HCT116 (cell line): ENCODE measurements at regions not wholly inside any gene's neighbourhood (a gene's known extent, or its start where the extent isn't known, plus 50 kb on each side); places are given as distances from the start of the nearest gene placed in this dataset.
"Not testable (repeated sequence)": the region's sequence is repeated elsewhere in the genome, so short reads cannot be mapped to it uniquely, and the experiment has no call there.

Source experiments
- ATAC-seq: fragments of 200-7000 bp; cut with Tn5 transposase; 2 replicates; pipeline ENCODE4 v1.9.1; 2020; ENCODE audit warnings: mild to moderate bottlenecking, moderate library complexity
- BruUV-seq: library from RNA; stranded (reverse); fragments of 400-500 nt; replicated peaks from 2 replicates; lab custom pipeline; 2021; lab: Mats Ljungman, UMichigan
- CTCF ChIA-PET: fragments of 300-600 bp; sonication (Branson Sonifier 250); formaldehyde crosslinking; loops from one replicate; lab custom pipeline; 2021; ENCODE audit warnings: antibody characterized with exemption; lab: Charles Lee
- POLR2A ChIA-PET: fragments of 300-600, 350-600 bp; sonication (Branson Sonifier 250); formaldehyde crosslinking; loops from one replicate; lab custom pipeline; 2021; ENCODE audit warnings: antibody characterized with exemption; lab: Charles Lee
- RAD21 ChIA-PET, 2 experiments: fragments of 300-600 bp; sonication (Branson Sonifier 250); formaldehyde crosslinking; loops; one replicate each; lab custom pipeline; 2023; ENCODE audit warnings: low total read pairs in 2 of 2; ENCODE audit not compliant: uncharacterized antibody in 2 of 2, unreplicated experiment in 2 of 2, low non-redundant PET in 1 of 2; lab: Charles Lee
- DNase-seq: peaks from one replicate; pipeline ENCODE4 v3.0.0-alpha.2; 2010; ENCODE audit warnings: low read depth, low spot score
- H2AFZ ChIP-seq: fragments of 200-600 bp; shearing (Covaris generic), sonication (generic); 2 replicates; pipeline ENCODE4 v1.6.1; 2017; ENCODE audit warnings: low read depth, mixed run types, mixed read lengths, antibody characterized with exemption, low read length; ENCODE audit not compliant: poor library complexity, severe bottlenecking
- H3K27ac ChIP-seq: 2 replicates; pipeline ENCODE4 v1.5.1; 2012; ENCODE audit warnings: low read depth, low read length
- H3K27me3 ChIP-seq: fragments of 200-600 bp; sonication (generic); 2 replicates; pipeline ENCODE4 v1.6.1; 2016; ENCODE audit warnings: mixed run types, low read length, mixed read lengths; ENCODE audit not compliant: insufficient read depth
- H3K36me3 ChIP-seq, 2 experiments: fragments of 200-500 bp in 1 of 2; fragments of 200-600 bp in 1 of 2; sonication (Bioruptor generic) in 1 of 2; sonication (generic) in 1 of 2; 2 replicates each; pipeline versions ENCODE4 v1.5.1 to v1.6.1; 2014 to 2016; ENCODE audit warnings: low read length in 2 of 2, inconsistent platforms in 1 of 2, mixed read lengths in 1 of 2, mixed run types in 1 of 2; ENCODE audit not compliant: insufficient read depth in 2 of 2, control insufficient read depth in 1 of 2
- H3K4me1 ChIP-seq, 2 experiments: fragments of 200-600 bp in 1 of 2; sonication (generic) in 1 of 2; 2 replicates each; pipeline versions ENCODE4 v1.5.1 to v1.6.1; 2012 to 2017; ENCODE audit warnings: low read length in 2 of 2, inconsistent platforms in 1 of 2, mild to moderate bottlenecking in 1 of 2, mixed read lengths in 1 of 2, mixed run types in 1 of 2, moderate library complexity in 1 of 2; ENCODE audit not compliant: insufficient read depth in 2 of 2, control insufficient read depth in 1 of 2
- H3K4me2 ChIP-seq: fragments of 200-600 bp; sonication (generic); 2 replicates; pipeline ENCODE4 v1.6.1; 2017; ENCODE audit warnings: mixed run types, low read length, mixed read lengths
- H3K4me3 ChIP-seq, 2 experiments: fragments of 200-600 bp in 1 of 2; sonication (generic) in 1 of 2; replicated peaks in 1 of 2; 2 replicates each; pipeline ENCODE4 v1.5.1; 2011 to 2016; ENCODE audit warnings: low read length in 2 of 2, control low read depth in 1 of 2, low read depth in 1 of 2, mild to moderate bottlenecking in 1 of 2, mixed read lengths in 1 of 2, mixed run types in 1 of 2
- H3K79me2 ChIP-seq: fragments of 200-600 bp; sonication (generic); 2 replicates; pipeline ENCODE4 v1.6.1; 2017; ENCODE audit warnings: mild to moderate bottlenecking, mixed run types, low read length, moderate library complexity, mixed read lengths; ENCODE audit not compliant: insufficient read depth
- H3K9ac ChIP-seq: fragments of 200-600 bp; sonication (generic); 2 replicates; pipeline ENCODE4 v1.6.1; 2016; ENCODE audit warnings: low read length, mixed read lengths
- H3K9me2 ChIP-seq: fragments of 200-600 bp; sonication (generic), shearing (Covaris generic); 2 replicates; pipeline ENCODE4 v1.6.1; 2017; ENCODE audit warnings: mixed run types, mild to moderate bottlenecking, moderate library complexity; ENCODE audit not compliant: insufficient read depth
- H3K9me3 ChIP-seq, 2 experiments: fragments of 200-500 bp in 1 of 2; fragments of 200-600 bp in 1 of 2; sonication (Bioruptor generic) in 1 of 2; sonication (generic) in 1 of 2; 2 replicates each; pipeline ENCODE4 v1.6.1; 2014 to 2017; ENCODE audit warnings: low read length in 2 of 2, mixed read lengths in 2 of 2, inconsistent platforms in 1 of 2, low read depth in 1 of 2, mild to moderate bottlenecking in 1 of 2, mixed run types in 1 of 2, moderate library complexity in 1 of 2; ENCODE audit not compliant: control insufficient read depth in 1 of 2, insufficient read depth in 1 of 2
- H4K20me1 ChIP-seq: fragments of 200-600 bp; sonication (generic), shearing (Covaris generic); 2 replicates; pipeline ENCODE4 v1.6.1; 2017; ENCODE audit warnings: mixed run types, mild to moderate bottlenecking, moderate library complexity; ENCODE audit not compliant: insufficient read depth
- CBX3 ChIP-seq: IDR thresholded peaks from 2 replicates; pipeline ENCODE4 v1.6.1; 2012; ENCODE audit warnings: low read depth
- EZH2 ChIP-seq: fragments of 200-600 bp; sonication (generic); IDR thresholded peaks from 2 replicates; pipeline ENCODE4 v1.6.1; 2017; ENCODE audit warnings: antibody characterized with exemption, mixed run types
- FOSL1 ChIP-seq: IDR thresholded peaks from 2 replicates; pipeline ENCODE4 v1.6.1; 2012; ENCODE audit warnings: low read depth
- POLR2A ChIP-seq: IDR thresholded peaks from 2 replicates; pipeline ENCODE4 v1.7.0; 2011; ENCODE audit warnings: borderline replicate concordance; ENCODE audit not compliant: insufficient read depth, insufficient read length; ENCODE audit errors: extremely low read depth
- POLR2AphosphoS5 ChIP-seq: IDR thresholded peaks from 2 replicates; pipeline ENCODE4 v1.6.1; 2011; ENCODE audit warnings: mild to moderate bottlenecking, low read depth, low read length, moderate library complexity
- RAD21 ChIP-seq: IDR thresholded peaks from 2 replicates; pipeline ENCODE4 v1.6.1; 2012; ENCODE audit warnings: low read depth, mild to moderate bottlenecking
- SIN3A ChIP-seq: IDR thresholded peaks from 2 replicates; pipeline ENCODE4 v1.6.1; 2012; ENCODE audit warnings: low read depth
- SRF ChIP-seq: IDR thresholded peaks from 2 replicates; pipeline ENCODE4 v1.6.1; 2012; ENCODE audit warnings: low read depth
- YY1 ChIP-seq: IDR thresholded peaks from 2 replicates; pipeline ENCODE4 v1.6.1; 2011; ENCODE audit warnings: low read length, low read depth, moderate library complexity, mild to moderate bottlenecking; ENCODE audit not compliant: insufficient replicate concordance; ENCODE audit errors: extremely low read depth
- ZBTB33 ChIP-seq: IDR thresholded peaks from 2 replicates; pipeline ENCODE4 v1.6.1; 2011; ENCODE audit warnings: mild to moderate bottlenecking, low read length, moderate library complexity; ENCODE audit not compliant: insufficient replicate concordance; ENCODE audit errors: extremely low read depth
- ZFX ChIP-seq: fragments of 450-650 bp; IDR thresholded peaks from 2 replicates; pipeline ENCODE4 v1.6.1; 2017
- intact Hi-C: fragments of 100-400 bp; cut with micrococcal nuclease; formaldehyde crosslinking; loops from 2 replicates; pipeline ENCODE4 v1.10.0; 2022
- TF ChIP-seq, protein P1 (sequence below): IDR thresholded peaks from 2 replicates; pipeline ENCODE4 v1.6.1; 2012
- TF ChIP-seq, protein P2 (sequence below): IDR thresholded peaks from 2 replicates; pipeline ENCODE4 v1.6.1; 2012
- TF ChIP-seq, protein P3 (sequence below), 3 experiments: fragments of 200-600 bp in 1 of 3; sonication (generic) in 1 of 3; IDR thresholded peaks in 2 of 3; conservative IDR thresholded peaks in 1 of 3; 2 replicates each; pipeline ENCODE4 v1.5.1; 2012 to 2017; ENCODE audit warnings: low read depth in 2 of 3, low read length in 2 of 3, antibody characterized with exemption in 1 of 3, borderline replicate concordance in 1 of 3, control low read depth in 1 of 3, mild to moderate bottlenecking in 1 of 3, mixed read lengths in 1 of 3, mixed run types in 1 of 3, moderate library complexity in 1 of 3; ENCODE audit not compliant: insufficient read depth in 1 of 3

- no peak for TF ChIP-seq SRF
- TF ChIP-seq SIN3A = no peak
- no peak for TF ChIP-seq EZH2
- TF ChIP-seq, protein P1, sequence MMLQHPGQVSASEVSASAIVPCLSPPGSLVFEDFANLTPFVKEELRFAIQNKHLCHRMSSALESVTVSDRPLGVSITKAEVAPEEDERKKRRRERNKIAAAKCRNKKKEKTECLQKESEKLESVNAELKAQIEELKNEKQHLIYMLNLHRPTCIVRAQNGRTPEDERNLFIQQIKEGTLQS = no peak
- no peak for TF ChIP-seq POLR2AphosphoS5
- no peak for TF ChIP-seq ZFX
- TF ChIP-seq, protein P2, sequence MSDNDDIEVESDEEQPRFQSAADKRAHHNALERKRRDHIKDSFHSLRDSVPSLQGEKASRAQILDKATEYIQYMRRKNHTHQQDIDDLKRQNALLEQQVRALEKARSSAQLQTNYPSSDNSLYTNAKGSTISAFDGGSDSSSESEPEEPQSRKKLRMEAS = no peak
- TF ChIP-seq, protein P3, sequence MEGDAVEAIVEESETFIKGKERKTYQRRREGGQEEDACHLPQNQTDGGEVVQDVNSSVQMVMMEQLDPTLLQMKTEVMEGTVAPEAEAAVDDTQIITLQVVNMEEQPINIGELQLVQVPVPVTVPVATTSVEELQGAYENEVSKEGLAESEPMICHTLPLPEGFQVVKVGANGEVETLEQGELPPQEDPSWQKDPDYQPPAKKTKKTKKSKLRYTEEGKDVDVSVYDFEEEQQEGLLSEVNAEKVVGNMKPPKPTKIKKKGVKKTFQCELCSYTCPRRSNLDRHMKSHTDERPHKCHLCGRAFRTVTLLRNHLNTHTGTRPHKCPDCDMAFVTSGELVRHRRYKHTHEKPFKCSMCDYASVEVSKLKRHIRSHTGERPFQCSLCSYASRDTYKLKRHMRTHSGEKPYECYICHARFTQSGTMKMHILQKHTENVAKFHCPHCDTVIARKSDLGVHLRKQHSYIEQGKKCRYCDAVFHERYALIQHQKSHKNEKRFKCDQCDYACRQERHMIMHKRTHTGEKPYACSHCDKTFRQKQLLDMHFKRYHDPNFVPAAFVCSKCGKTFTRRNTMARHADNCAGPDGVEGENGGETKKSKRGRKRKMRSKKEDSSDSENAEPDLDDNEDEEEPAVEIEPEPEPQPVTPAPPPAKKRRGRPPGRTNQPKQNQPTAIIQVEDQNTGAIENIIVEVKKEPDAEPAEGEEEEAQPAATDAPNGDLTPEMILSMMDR (IDR thresholded peaks at IDR 0.05 in 2 of 3, conservative IDR thresholded peaks at IDR 0.05 in 1 of 3; ENCODE audit: borderline replicate concordance in 1 of 3, insufficient read depth in 1 of 3, low read depth in 2 of 3, low read length in 2 of 3) = no peak
- no peak for TF ChIP-seq ZBTB33
- no peak for TF ChIP-seq CBX3
- TF ChIP-seq RAD21 = no peak
- no peak for TF ChIP-seq POLR2A
- TF ChIP-seq YY1 = no peak
- no peak for TF ChIP-seq FOSL1
- Histone ChIP-seq H4K20me1 (no peaks in the 10 kb centered on the region), H3K27ac (no peak overlapping the region), H2AFZ (no peak overlapping the region), H3K79me2 (no peaks in the 10 kb centered on the region), H3K4me1 (no peaks in the 10 kb centered on the region), H3K4me3 (no peak overlapping the region), H3K9ac (no peak overlapping the region), H3K4me2 (no peak overlapping the region), H3K36me3 (no peaks in the 10 kb centered on the region), H3K27me3 (peaks cover 10% of the 10 kb centered on the region), H3K9me3 (no peaks in the 10 kb centered on the region), H3K9me2 (no peaks in the 10 kb centered on the region)
- ATAC-seq = no peak
- POLR2A ChIA-PET = no interaction called here
- RAD21 ChIA-PET = no interaction called here
- CTCF ChIA-PET = no interaction called here
- DNase-seq = no peak
- BruUV-seq = no TSS peak
- intact Hi-C loops = no loop called here
Observed at GRCh38 chr2:163086940-163087339, 248.4 kb upstream of the KCNH7 start.

DNA sequence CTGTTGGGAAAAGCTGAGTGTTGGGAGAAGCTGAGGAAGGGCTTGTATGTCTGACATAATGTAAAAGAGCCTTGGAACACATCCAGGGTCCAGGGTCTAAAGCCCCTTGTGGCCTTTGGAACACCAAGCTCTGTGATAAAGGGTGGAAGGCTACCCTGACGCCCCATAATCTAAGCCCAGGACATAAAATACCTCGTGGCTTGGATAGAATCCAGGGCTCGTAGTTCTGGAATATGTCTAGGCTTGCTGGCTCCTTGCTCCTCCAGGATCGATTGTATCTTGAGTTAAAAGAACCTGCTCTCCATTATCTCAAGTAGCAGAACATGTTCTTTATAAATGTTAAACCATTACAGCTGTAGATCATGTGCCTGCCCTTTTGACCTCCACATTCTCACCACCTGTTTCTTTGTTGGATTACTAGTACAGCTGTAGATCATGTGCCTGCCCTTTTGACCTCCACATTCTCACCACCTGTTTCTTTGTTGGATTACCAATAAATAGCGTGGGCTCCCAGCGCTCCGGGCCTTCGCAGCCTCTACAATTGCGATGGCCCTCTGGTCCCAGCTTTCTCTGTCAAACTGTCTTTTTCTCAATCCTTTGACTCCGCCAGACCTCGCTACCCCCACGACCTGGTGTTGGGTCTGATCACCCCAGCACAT is 246.9 kb upstream of the KCNH7 start:
- H4K20me1 ChIP-seq, H3K27me3 ChIP-seq, H2AFZ ChIP-seq, H3K9me3 ChIP-seq, H3K4me2 ChIP-seq, POLR2A ChIA-PET, H3K9ac ChIP-seq, intact Hi-C loops, CTCF ChIA-PET, DNase-seq, H3K4me1 ChIP-seq, H3K9me2 ChIP-seq, H3K4me3 ChIP-seq, ATAC-seq, H3K27ac ChIP-seq, H3K36me3 ChIP-seq, BruUV-seq, H3K79me2 ChIP-seq, RAD21 ChIA-PET: not testable (repeated sequence)
